ENCODE measurements at regions not wholly inside any gene's neighbourhood (a gene's known extent, or its start where the extent isn't known, plus 50 kb on each side); places are given as distances from the start of the nearest gene placed in this dataset.

- DNase-seq = no peak
Observed at GRCh38 chrX:38992441-38993096, 191.3 kb downstream of the MID1IP1 start.

- DNase-seq = no peak
Observed at GRCh38 chrX:38993500-38993899, 192.2 kb downstream of the MID1IP1 start.

GRCh38 chrX:38999099-38999498 lies 197.8 kb downstream of the MID1IP1 start:
- no peak for DNase-seq

GRCh38 chrX:38999967-39000745 lies 198.9 kb downstream of the MID1IP1 start:
- DNase-seq = no peak

GRCh38 chrX:39000802-39001201 lies 199.5 kb downstream of the MID1IP1 start:
- DNase-seq = no peak

GRCh38 chrX:39002466-39002865 lies 201.2 kb downstream of the MID1IP1 start:
- DNase-seq = no peak

GRCh38 chrX:39008549-39008948 lies 207.3 kb downstream of the MID1IP1 start:
- DNase-seq = no peak

- no peak for DNase-seq
Observed at GRCh38 chrX:39011454-39012221, 210.4 kb downstream of the MID1IP1 start.

- no peak for DNase-seq
Observed at GRCh38 chrX:39012621-39013111, 211.4 kb downstream of the MID1IP1 start.

GRCh38 chrX:39016556-39016955 lies 215.3 kb downstream of the MID1IP1 start:
- no peak for DNase-seq

- DNase-seq = no peak
Observed at GRCh38 chrX:39017077-39017476, 215.8 kb downstream of the MID1IP1 start.

- DNase-seq = no peak
Observed at GRCh38 chrX:39017716-39018115, 216.5 kb downstream of the MID1IP1 start.

- DNase-seq = no peak
Observed at GRCh38 chrX:39018541-39018940, 217.3 kb downstream of the MID1IP1 start.

GRCh38 chrX:39019056-39019455 lies 217.8 kb downstream of the MID1IP1 start:
- DNase-seq = no peak

- DNase-seq = no peak
Observed at GRCh38 chrX:39020051-39020669, 218.9 kb downstream of the MID1IP1 start.

GRCh38 chrX:39022106-39022505 lies 220.8 kb downstream of the MID1IP1 start:
- DNase-seq = no peak

- no peak for DNase-seq
Observed at GRCh38 chrX:39029221-39029620, 228.0 kb downstream of the MID1IP1 start.

GRCh38 chrX:39030636-39031035 lies 229.4 kb downstream of the MID1IP1 start:
- DNase-seq = no peak

- DNase-seq = no peak
Observed at GRCh38 chrX:39039890-39040289, 238.6 kb downstream of the MID1IP1 start.

- no peak for DNase-seq
Observed at GRCh38 chrX:39043838-39044550, 242.7 kb downstream of the MID1IP1 start.

- no peak for DNase-seq
Observed at GRCh38 chrX:39047174-39047573, 245.9 kb downstream of the MID1IP1 start.

- no peak for DNase-seq
Observed at GRCh38 chrX:39049975-39050374, 248.7 kb downstream of the MID1IP1 start.
